Neural cell (in vitro differentiated cells): ENCODE measurements at regions not wholly inside any gene's neighbourhood (a gene's known extent, or its start where the extent isn't known, plus 50 kb on each side); places are given as distances from the start of the nearest gene placed in this dataset.

ENCODE experiments used
- H2AFZ ChIP-seq: fragments of 200-600, 300-800 bp; sonication (generic), shearing (Covaris generic); 2 replicates; pipeline ENCODE4 v1.6.0; 2014; ENCODE audit warnings: low read depth, mild to moderate bottlenecking, antibody characterized with exemption, low read length, moderate library complexity
- H3F3A ChIP-seq: fragments of 200-600 bp; shearing (Covaris generic); 2 replicates; pipeline ENCODE4 v1.6.1; 2016; ENCODE audit warnings: mild to moderate bottlenecking, moderate library complexity, mixed read lengths, antibody characterized with exemption, low read length; ENCODE audit not compliant: insufficient read depth, poor library complexity, severe bottlenecking
- H3K27ac ChIP-seq: fragments of 200-600, 300-800 bp; sonication (generic), shearing (Covaris generic); 2 replicates; pipeline ENCODE4 v1.5.1; 2014; ENCODE audit warnings: mild to moderate bottlenecking, low read length, moderate library complexity
- H3K27me3 ChIP-seq: fragments of 300-800, 200-600 bp; sonication (generic), shearing (Covaris generic); 2 replicates; pipeline ENCODE4 v1.6.0; 2014; ENCODE audit warnings: mild to moderate bottlenecking, low read depth, low read length, moderate library complexity; ENCODE audit not compliant: insufficient read depth
- H3K36me3 ChIP-seq: fragments of 300-800, 200-600 bp; sonication (generic), shearing (Covaris generic); 2 replicates; pipeline ENCODE4 v1.5.1; 2014; ENCODE audit warnings: mild to moderate bottlenecking, antibody characterized with exemption, low read length, moderate library complexity; ENCODE audit not compliant: insufficient read depth
- H3K4me2 ChIP-seq: fragments of 300-800, 200-600 bp; sonication (generic), shearing (Covaris generic); 2 replicates; pipeline ENCODE4 v1.6.0; 2014; ENCODE audit warnings: mild to moderate bottlenecking, low read length
- H3K4me3 ChIP-seq: fragments of 300-800, 200-600 bp; sonication (generic), shearing (Covaris generic); 2 replicates; pipeline ENCODE4 v1.5.1; 2014; ENCODE audit warnings: mild to moderate bottlenecking, low read length, moderate library complexity
- H3K79me2 ChIP-seq: fragments of 200-600 bp; shearing (Covaris generic); replicated peaks from 2 replicates; pipeline ENCODE4 v1.6.0; 2014; ENCODE audit warnings: mild to moderate bottlenecking, low read length, moderate library complexity; ENCODE audit not compliant: insufficient read depth
- H3K9ac ChIP-seq: fragments of 300-800, 200-600 bp; sonication (generic), shearing (Covaris generic); 2 replicates; pipeline ENCODE4 v1.6.1; 2016; ENCODE audit warnings: mild to moderate bottlenecking, low read length, mixed read lengths
- H3K9me2 ChIP-seq: fragments of 200-600 bp; shearing (Covaris generic); 2 replicates; pipeline ENCODE4 v1.6.1; 2016; ENCODE audit warnings: mild to moderate bottlenecking, low read length, mixed read lengths; ENCODE audit not compliant: insufficient read depth
- H3K9me3 ChIP-seq: fragments of 200-600, 300-800 bp; sonication (generic), shearing (Covaris generic); 2 replicates; pipeline ENCODE4 v1.6.1; 2016; ENCODE audit warnings: mild to moderate bottlenecking, mixed run types, low read length, moderate library complexity, mixed read lengths
- H4K20me1 ChIP-seq: fragments of 200-600 bp; shearing (Covaris generic); 2 replicates; pipeline ENCODE4 v1.6.1; 2016; ENCODE audit warnings: mild to moderate bottlenecking, mixed run types; ENCODE audit not compliant: insufficient read depth
- CTCF ChIP-seq: fragments of 450-650 bp; IDR thresholded peaks from 2 replicates; pipeline ENCODE4 v1.5.1; 2014; ENCODE audit warnings: antibody characterized with exemption, mild to moderate bottlenecking, moderate library complexity; ENCODE audit not compliant: poor library complexity, severe bottlenecking
- EP300 ChIP-seq: fragments of 450-650 bp; conservative IDR thresholded peaks from 2 replicates; pipeline ENCODE4 v1.6.1; 2014; ENCODE audit warnings: antibody characterized with exemption, mild to moderate bottlenecking, moderate library complexity; ENCODE audit not compliant: poor library complexity, severe bottlenecking
- EZH2 ChIP-seq: fragments of 200-600, 300-800 bp; shearing (Covaris generic), sonication (generic); IDR thresholded peaks from 2 replicates; pipeline ENCODE4 v1.6.1; 2014; ENCODE audit warnings: antibody characterized with exemption, low read length, borderline replicate concordance, mild to moderate bottlenecking; ENCODE audit not compliant: insufficient read depth, poor library complexity, severe bottlenecking
- MXI1 ChIP-seq: fragments of 450-650 bp; conservative IDR thresholded peaks from 2 replicates; pipeline ENCODE4 v1.6.1; 2014; ENCODE audit warnings: antibody characterized with exemption, mild to moderate bottlenecking; ENCODE audit not compliant: poor library complexity, severe bottlenecking
- POLR2AphosphoS5 ChIP-seq: IDR thresholded peaks from 2 replicates; pipeline ENCODE4 v1.6.1; 2012
- RAD21 ChIP-seq: fragments of 450-650 bp; conservative IDR thresholded peaks from 2 replicates; pipeline ENCODE4 v1.6.1; 2014; ENCODE audit warnings: antibody characterized with exemption, mild to moderate bottlenecking, moderate library complexity
- REST ChIP-seq: IDR thresholded peaks from 2 replicates; pipeline ENCODE4 v1.6.1; 2012; ENCODE audit warnings: borderline replicate concordance
- SMC3 ChIP-seq: fragments of 450-650 bp; conservative IDR thresholded peaks from 2 replicates; pipeline ENCODE4 v1.6.1; 2014; ENCODE audit warnings: antibody characterized with exemption, mild to moderate bottlenecking, moderate library complexity; ENCODE audit not compliant: poor library complexity
- TAF1 ChIP-seq: IDR thresholded peaks from 2 replicates; pipeline ENCODE4 v1.6.1; 2012; ENCODE audit warnings: low read depth

DNA sequence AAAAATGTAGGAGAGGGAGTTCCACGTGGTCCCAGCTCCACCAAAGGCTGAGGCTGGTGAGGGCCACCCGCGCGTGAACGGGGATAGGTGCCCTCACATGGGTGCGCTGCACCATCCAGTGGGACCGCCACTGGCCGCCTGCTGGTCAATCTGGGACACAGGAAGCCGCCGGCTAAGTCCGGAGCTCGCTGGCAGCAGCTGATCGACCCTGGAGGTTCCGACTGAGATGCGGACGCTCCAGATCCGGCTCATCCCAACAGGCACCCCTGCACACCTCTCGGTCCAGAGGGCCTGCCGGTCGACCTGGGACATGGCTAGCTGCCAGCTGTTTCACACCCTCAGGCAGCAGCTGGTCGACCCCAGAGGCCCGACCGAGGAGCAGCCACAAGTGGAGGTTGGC lies 116.5 kb upstream of the ANKRD30BL start:
- no peaks in the 10 kb centered on the region for H3K36me3 ChIP-seq
- no peak overlapping the region for H3K27ac ChIP-seq
- H3F3A ChIP-seq: no peaks in the 10 kb centered on the region
- H3K27me3 ChIP-seq: no peaks in the 10 kb centered on the region
- no peaks in the 10 kb centered on the region for H3K9me2 ChIP-seq
- H3K4me2 ChIP-seq: no peak overlapping the region
- H4K20me1 ChIP-seq: no peaks in the 10 kb centered on the region
- TF ChIP-seq TAF1 (no peak), REST (no peak), SMC3 (no peak), MXI1 (no peak), RAD21 (no peak), EZH2 (no peak), POLR2AphosphoS5 (no peak), EP300 (no peak), CTCF (no peak)
- no peaks in the 10 kb centered on the region for H3K9me3 ChIP-seq
- no peaks in the 10 kb centered on the region for H3K79me2 ChIP-seq
- no peak overlapping the region for H3K4me3 ChIP-seq
- no peak overlapping the region for H3K9ac ChIP-seq
- H2AFZ ChIP-seq: no peak overlapping the region

GRCh38 chr2:132279344-132279743 lies 117.6 kb upstream of the ANKRD30BL start:
- H3K4me2 ChIP-seq: no peak overlapping the region
- H3K4me3 ChIP-seq: no peak overlapping the region
- no peaks in the 10 kb centered on the region for H3K79me2 ChIP-seq
- H3K9ac ChIP-seq: no peak overlapping the region
- no peak overlapping the region for H2AFZ ChIP-seq
- H3K9me2 ChIP-seq: no peaks in the 10 kb centered on the region
- TF ChIP-seq RAD21: no peak
- TF ChIP-seq EP300: no peak
- TF ChIP-seq TAF1: no peak
- no peak for TF ChIP-seq EZH2
- TF ChIP-seq POLR2AphosphoS5: no peak
- no peak for TF ChIP-seq REST
- TF ChIP-seq SMC3: no peak
- no peak for TF ChIP-seq MXI1
- no peak for TF ChIP-seq CTCF
- H3K27me3 ChIP-seq: no peaks in the 10 kb centered on the region
- H3K27ac ChIP-seq: no peak overlapping the region
- no peaks in the 10 kb centered on the region for H3K36me3 ChIP-seq
- H4K20me1 ChIP-seq: no peaks in the 10 kb centered on the region
- no peaks in the 10 kb centered on the region for H3F3A ChIP-seq
- H3K9me3 ChIP-seq: no peaks in the 10 kb centered on the region
